Neural cell (in vitro differentiated cells): ENCODE measurements at regions not wholly inside any gene's neighbourhood (a gene's known extent, or its start where the extent isn't known, plus 50 kb on each side); places are given as distances from the start of the nearest gene placed in this dataset.
A peak's percentile ranks its signal among the peaks of the same experiment; 100 is the strongest.

Source experiments
- H2AFZ ChIP-seq: fragments of 200-600, 300-800 bp; sonication (generic), shearing (Covaris generic); 2 replicates; pipeline ENCODE4 v1.6.0; 2014; ENCODE audit warnings: low read depth, mild to moderate bottlenecking, antibody characterized with exemption, low read length, moderate library complexity
- H3F3A ChIP-seq: fragments of 200-600 bp; shearing (Covaris generic); 2 replicates; pipeline ENCODE4 v1.6.1; 2016; ENCODE audit warnings: mild to moderate bottlenecking, moderate library complexity, mixed read lengths, antibody characterized with exemption, low read length; ENCODE audit not compliant: insufficient read depth, poor library complexity, severe bottlenecking
- H3K27ac ChIP-seq: fragments of 200-600, 300-800 bp; sonication (generic), shearing (Covaris generic); 2 replicates; pipeline ENCODE4 v1.5.1; 2014; ENCODE audit warnings: mild to moderate bottlenecking, low read length, moderate library complexity
- H3K27me3 ChIP-seq: fragments of 300-800, 200-600 bp; sonication (generic), shearing (Covaris generic); 2 replicates; pipeline ENCODE4 v1.6.0; 2014; ENCODE audit warnings: mild to moderate bottlenecking, low read depth, low read length, moderate library complexity; ENCODE audit not compliant: insufficient read depth
- H3K36me3 ChIP-seq: fragments of 300-800, 200-600 bp; sonication (generic), shearing (Covaris generic); 2 replicates; pipeline ENCODE4 v1.5.1; 2014; ENCODE audit warnings: mild to moderate bottlenecking, antibody characterized with exemption, low read length, moderate library complexity; ENCODE audit not compliant: insufficient read depth
- H3K4me2 ChIP-seq: fragments of 300-800, 200-600 bp; sonication (generic), shearing (Covaris generic); 2 replicates; pipeline ENCODE4 v1.6.0; 2014; ENCODE audit warnings: mild to moderate bottlenecking, low read length
- H3K4me3 ChIP-seq: fragments of 300-800, 200-600 bp; sonication (generic), shearing (Covaris generic); 2 replicates; pipeline ENCODE4 v1.5.1; 2014; ENCODE audit warnings: mild to moderate bottlenecking, low read length, moderate library complexity
- H3K79me2 ChIP-seq: fragments of 200-600 bp; shearing (Covaris generic); replicated peaks from 2 replicates; pipeline ENCODE4 v1.6.0; 2014; ENCODE audit warnings: mild to moderate bottlenecking, low read length, moderate library complexity; ENCODE audit not compliant: insufficient read depth
- H3K9ac ChIP-seq: fragments of 300-800, 200-600 bp; sonication (generic), shearing (Covaris generic); 2 replicates; pipeline ENCODE4 v1.6.1; 2016; ENCODE audit warnings: mild to moderate bottlenecking, low read length, mixed read lengths
- H3K9me2 ChIP-seq: fragments of 200-600 bp; shearing (Covaris generic); 2 replicates; pipeline ENCODE4 v1.6.1; 2016; ENCODE audit warnings: mild to moderate bottlenecking, low read length, mixed read lengths; ENCODE audit not compliant: insufficient read depth
- H3K9me3 ChIP-seq: fragments of 200-600, 300-800 bp; sonication (generic), shearing (Covaris generic); 2 replicates; pipeline ENCODE4 v1.6.1; 2016; ENCODE audit warnings: mild to moderate bottlenecking, mixed run types, low read length, moderate library complexity, mixed read lengths
- H4K20me1 ChIP-seq: fragments of 200-600 bp; shearing (Covaris generic); 2 replicates; pipeline ENCODE4 v1.6.1; 2016; ENCODE audit warnings: mild to moderate bottlenecking, mixed run types; ENCODE audit not compliant: insufficient read depth
- CTCF ChIP-seq: fragments of 450-650 bp; IDR thresholded peaks from 2 replicates; pipeline ENCODE4 v1.5.1; 2014; ENCODE audit warnings: antibody characterized with exemption, mild to moderate bottlenecking, moderate library complexity; ENCODE audit not compliant: poor library complexity, severe bottlenecking
- EP300 ChIP-seq: fragments of 450-650 bp; conservative IDR thresholded peaks from 2 replicates; pipeline ENCODE4 v1.6.1; 2014; ENCODE audit warnings: antibody characterized with exemption, mild to moderate bottlenecking, moderate library complexity; ENCODE audit not compliant: poor library complexity, severe bottlenecking
- EZH2 ChIP-seq: fragments of 200-600, 300-800 bp; shearing (Covaris generic), sonication (generic); IDR thresholded peaks from 2 replicates; pipeline ENCODE4 v1.6.1; 2014; ENCODE audit warnings: antibody characterized with exemption, low read length, borderline replicate concordance, mild to moderate bottlenecking; ENCODE audit not compliant: insufficient read depth, poor library complexity, severe bottlenecking
- MXI1 ChIP-seq: fragments of 450-650 bp; conservative IDR thresholded peaks from 2 replicates; pipeline ENCODE4 v1.6.1; 2014; ENCODE audit warnings: antibody characterized with exemption, mild to moderate bottlenecking; ENCODE audit not compliant: poor library complexity, severe bottlenecking
- POLR2AphosphoS5 ChIP-seq: IDR thresholded peaks from 2 replicates; pipeline ENCODE4 v1.6.1; 2012
- RAD21 ChIP-seq: fragments of 450-650 bp; conservative IDR thresholded peaks from 2 replicates; pipeline ENCODE4 v1.6.1; 2014; ENCODE audit warnings: antibody characterized with exemption, mild to moderate bottlenecking, moderate library complexity
- SMC3 ChIP-seq: fragments of 450-650 bp; conservative IDR thresholded peaks from 2 replicates; pipeline ENCODE4 v1.6.1; 2014; ENCODE audit warnings: antibody characterized with exemption, mild to moderate bottlenecking, moderate library complexity; ENCODE audit not compliant: poor library complexity
- TAF1 ChIP-seq: IDR thresholded peaks from 2 replicates; pipeline ENCODE4 v1.6.1; 2012; ENCODE audit warnings: low read depth
- TF ChIP-seq, protein P1 (sequence below): IDR thresholded peaks from 2 replicates; pipeline ENCODE4 v1.6.1; 2012; ENCODE audit warnings: borderline replicate concordance

- Histone ChIP-seq H3K4me3 (no peak overlapping the region), H3K79me2 (no peaks in the 10 kb centered on the region), H2AFZ (no peak overlapping the region), H3K9me3 (no peaks in the 10 kb centered on the region), H3F3A (no peaks in the 10 kb centered on the region), H3K36me3 (no peaks in the 10 kb centered on the region), H3K27ac (peak overlapping the region; percentile 57), H3K9me2 (no peaks in the 10 kb centered on the region), H3K4me2 (no peak overlapping the region), H3K9ac (no peak overlapping the region), H4K20me1 (no peaks in the 10 kb centered on the region), H3K27me3 (no peaks in the 10 kb centered on the region)
- TF ChIP-seq POLR2AphosphoS5 (no peak), CTCF (no peak), SMC3 (no peak), RAD21 (no peak), EP300 (no peak), MXI1 (no peak), TAF1 (no peak), EZH2 (no peak)
- TF ChIP-seq, protein P1, sequence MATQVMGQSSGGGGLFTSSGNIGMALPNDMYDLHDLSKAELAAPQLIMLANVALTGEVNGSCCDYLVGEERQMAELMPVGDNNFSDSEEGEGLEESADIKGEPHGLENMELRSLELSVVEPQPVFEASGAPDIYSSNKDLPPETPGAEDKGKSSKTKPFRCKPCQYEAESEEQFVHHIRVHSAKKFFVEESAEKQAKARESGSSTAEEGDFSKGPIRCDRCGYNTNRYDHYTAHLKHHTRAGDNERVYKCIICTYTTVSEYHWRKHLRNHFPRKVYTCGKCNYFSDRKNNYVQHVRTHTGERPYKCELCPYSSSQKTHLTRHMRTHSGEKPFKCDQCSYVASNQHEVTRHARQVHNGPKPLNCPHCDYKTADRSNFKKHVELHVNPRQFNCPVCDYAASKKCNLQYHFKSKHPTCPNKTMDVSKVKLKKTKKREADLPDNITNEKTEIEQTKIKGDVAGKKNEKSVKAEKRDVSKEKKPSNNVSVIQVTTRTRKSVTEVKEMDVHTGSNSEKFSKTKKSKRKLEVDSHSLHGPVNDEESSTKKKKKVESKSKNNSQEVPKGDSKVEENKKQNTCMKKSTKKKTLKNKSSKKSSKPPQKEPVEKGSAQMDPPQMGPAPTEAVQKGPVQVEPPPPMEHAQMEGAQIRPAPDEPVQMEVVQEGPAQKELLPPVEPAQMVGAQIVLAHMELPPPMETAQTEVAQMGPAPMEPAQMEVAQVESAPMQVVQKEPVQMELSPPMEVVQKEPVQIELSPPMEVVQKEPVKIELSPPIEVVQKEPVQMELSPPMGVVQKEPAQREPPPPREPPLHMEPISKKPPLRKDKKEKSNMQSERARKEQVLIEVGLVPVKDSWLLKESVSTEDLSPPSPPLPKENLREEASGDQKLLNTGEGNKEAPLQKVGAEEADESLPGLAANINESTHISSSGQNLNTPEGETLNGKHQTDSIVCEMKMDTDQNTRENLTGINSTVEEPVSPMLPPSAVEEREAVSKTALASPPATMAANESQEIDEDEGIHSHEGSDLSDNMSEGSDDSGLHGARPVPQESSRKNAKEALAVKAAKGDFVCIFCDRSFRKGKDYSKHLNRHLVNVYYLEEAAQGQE: no peak
Measured at GRCh38 chr9:99621040-99621439, 200.6 kb upstream of the NR4A3 start.

DNA sequence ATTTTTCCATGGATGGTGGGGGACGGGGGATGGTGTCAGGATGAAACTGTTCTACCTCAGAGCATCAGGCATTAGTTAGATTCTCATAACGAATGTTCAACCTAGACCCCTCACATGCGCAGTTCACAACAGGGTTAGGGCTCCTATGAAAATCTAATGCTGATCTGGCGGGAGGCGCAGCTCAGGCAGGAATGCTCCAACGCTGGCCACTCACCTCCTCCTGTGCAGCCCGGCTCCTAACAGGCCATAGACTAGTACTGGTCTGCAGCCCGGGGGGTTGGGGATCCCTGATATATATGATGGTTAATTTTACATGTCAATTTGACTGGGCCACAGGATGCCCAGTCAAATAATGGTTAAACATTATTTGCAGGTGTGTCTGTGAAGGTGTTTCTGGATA lies 199.0 kb upstream of the NR4A3 start:
- Histone ChIP-seq H3K36me3 (no peaks in the 10 kb centered on the region), H3K4me3 (no peak overlapping the region), H3K79me2 (no peaks in the 10 kb centered on the region), H3K27me3 (no peaks in the 10 kb centered on the region), H3K9me2 (no peaks in the 10 kb centered on the region), H3K9me3 (no peaks in the 10 kb centered on the region), H4K20me1 (no peaks in the 10 kb centered on the region), H3F3A (no peaks in the 10 kb centered on the region), H3K4me2 (no peak overlapping the region), H3K9ac (no peak overlapping the region), H2AFZ (no peak overlapping the region), H3K27ac (no peak overlapping the region)
- no peak for TF ChIP-seq SMC3
- TF ChIP-seq POLR2AphosphoS5: no peak
- no peak for TF ChIP-seq TAF1
- TF ChIP-seq EZH2: no peak
- no peak for TF ChIP-seq MXI1
- TF ChIP-seq RAD21: no peak
- TF ChIP-seq, protein P1: no peak
- TF ChIP-seq CTCF: no peak
- no peak for TF ChIP-seq EP300
